CD14-positive monocyte (primary cell): ENCODE measurements at regions not wholly inside any gene's neighbourhood (a gene's known extent, or its start where the extent isn't known, plus 50 kb on each side); places are given as distances from the start of the nearest gene placed in this dataset.
A peak's percentile ranks its signal among the peaks of the same experiment; 100 is the strongest.

ENCODE experiments used
- DNase-seq, 3 donors: peaks; one replicate each; pipeline ENCODE4 v3.0.0-alpha.2; 2011 to 2022
- H2AFZ ChIP-seq: 2 replicates; pipeline ENCODE4 v1.6.0; 2012; ENCODE audit warnings: mild to moderate bottlenecking, low read depth, low read length, inconsistent platforms; ENCODE audit not compliant: insufficient read depth, poor library complexity, severe bottlenecking
- H3K27ac ChIP-seq, 2 donors: 1 replicate in 1 of 2; 2 replicates in 1 of 2; pipeline ENCODE4 v1.5.1; 2012 to 2013; ENCODE audit warnings: low read length in 2 of 2, control low read depth in 1 of 2, inconsistent platforms in 1 of 2, low read depth in 1 of 2, mild to moderate bottlenecking in 1 of 2
- H3K27me3 ChIP-seq, 2 donors: one replicate each; pipeline versions ENCODE4 v1.6.0 to v1.6.1; 2011 to 2013; ENCODE audit warnings: low read length in 2 of 2; ENCODE audit not compliant: control insufficient read depth in 2 of 2, insufficient read depth in 2 of 2
- H3K36me3 ChIP-seq, 2 donors: replicated peaks in 1 of 2; 1 replicate in 1 of 2; 2 replicates in 1 of 2; pipeline versions ENCODE4 v1.5.1 to v1.6.1; 2012 to 2013; ENCODE audit warnings: low read length in 2 of 2, control low read depth in 1 of 2, inconsistent platforms in 1 of 2, mild to moderate bottlenecking in 1 of 2; ENCODE audit not compliant: insufficient read depth in 2 of 2, control insufficient read depth in 1 of 2
- H3K4me1 ChIP-seq, 2 donors: 1 replicate in 1 of 2; 2 replicates in 1 of 2; pipeline versions ENCODE4 v1.5.1 to v1.6.1; 2012 to 2013; ENCODE audit warnings: low read length in 2 of 2, control low read depth in 1 of 2, inconsistent platforms in 1 of 2, mild to moderate bottlenecking in 1 of 2, moderate library complexity in 1 of 2; ENCODE audit not compliant: insufficient read depth in 2 of 2, control insufficient read depth in 1 of 2
- H3K4me2 ChIP-seq: replicated peaks from 2 replicates; pipeline ENCODE3; 2012; ENCODE audit warnings: low read length, moderate library complexity, mild to moderate bottlenecking; ENCODE audit not compliant: poor library complexity, severe bottlenecking; ENCODE audit errors: extremely low read depth
- H3K4me3 ChIP-seq, 3 experiments: fragments of 200-600 bp in 1 of 3; sonication (generic) in 1 of 3; replicated peaks in 1 of 3; 1 replicate in 2 of 3; 2 replicates in 1 of 3; pipeline ENCODE4 v1.5.1; 2011 to 2013; ENCODE audit warnings: low read length in 3 of 3, mild to moderate bottlenecking in 3 of 3, control low read depth in 2 of 3, low read depth in 2 of 3, inconsistent platforms in 1 of 3, moderate library complexity in 1 of 3
- H3K79me2 ChIP-seq: 2 replicates; pipeline ENCODE4 v1.6.0; 2012; ENCODE audit warnings: mild to moderate bottlenecking, control low read depth, inconsistent platforms, low read length, moderate library complexity; ENCODE audit not compliant: insufficient read depth
- H3K9ac ChIP-seq: 2 replicates; pipeline ENCODE4 v1.6.0; 2017; ENCODE audit warnings: low read length, mild to moderate bottlenecking; ENCODE audit not compliant: insufficient read depth, poor library complexity, severe bottlenecking
- H3K9me3 ChIP-seq, 2 donors: replicated peaks in 1 of 2; 1 replicate in 1 of 2; 2 replicates in 1 of 2; pipeline versions ENCODE4 v1.5.1 to v1.6.1; 2012 to 2013; ENCODE audit warnings: low read length in 2 of 2, control low read depth in 1 of 2; ENCODE audit not compliant: control insufficient read depth in 1 of 2, insufficient read depth in 1 of 2
- H4K20me1 ChIP-seq: 2 replicates; pipeline ENCODE4 v1.6.0; 2012; ENCODE audit warnings: mild to moderate bottlenecking, low read length, control low read depth, moderate library complexity; ENCODE audit not compliant: insufficient read depth
- H3K27ac Mint-ChIP-seq, 7 donors: one replicate each; pipeline ENCODE4 v1.8.0; 2020; ENCODE audit warnings: mild to moderate bottlenecking in 7 of 7, mixed read lengths in 7 of 7, moderate library complexity in 6 of 7, inconsistent platforms in 2 of 7
- H3K27me3 Mint-ChIP-seq, 3 donors: one replicate each; pipeline ENCODE4 v1.8.0; 2021 to 2022; ENCODE audit warnings: low read depth in 3 of 3, mild to moderate bottlenecking in 3 of 3, mixed read lengths in 3 of 3, moderate library complexity in 3 of 3, inconsistent platforms in 1 of 3
- H3K36me3 Mint-ChIP-seq, 2 donors: one replicate each; pipeline ENCODE4 v1.8.0; 2020; ENCODE audit warnings: mixed read lengths in 2 of 2, inconsistent platforms in 1 of 2, mild to moderate bottlenecking in 1 of 2
- H3K4me1 Mint-ChIP-seq: one replicate; pipeline ENCODE4 v1.8.0; 2020; ENCODE audit warnings: mild to moderate bottlenecking, mixed read lengths
- H3K4me3 Mint-ChIP-seq, 2 donors: one replicate each; pipeline ENCODE4 v1.8.0; 2020; ENCODE audit warnings: mild to moderate bottlenecking in 2 of 2, mixed read lengths in 2 of 2, moderate library complexity in 1 of 2
- H3K9me3 Mint-ChIP-seq, 7 donors: one replicate each; pipeline ENCODE4 v1.8.0; 2020 to 2022; ENCODE audit warnings: mixed read lengths in 7 of 7, mild to moderate bottlenecking in 6 of 7, moderate library complexity in 6 of 7, inconsistent platforms in 2 of 7
- CTCF ChIP-seq: fragments of 200-600 bp; IDR thresholded peaks from one replicate; pipeline ENCODE4 v1.8.0; 2022; ENCODE audit warnings: antibody characterized with exemption, mild to moderate bottlenecking
- WGBS: methylation state at CpG from one replicate; pipeline ENCODE4 v1.1.5; 2013; ENCODE audit warnings: missing lambda C conversion rate; ENCODE audit not compliant: insufficient coverage; 5-methylcytosine and 5-hydroxymethylcytosine counted together
- intact Hi-C, 2 donors: fragments of 100-400 bp; cut with micrococcal nuclease; formaldehyde crosslinking; loops; one replicate each; pipeline versions ENCODE4 v1.15.0 to v1.15.1; 2023

GRCh38 chr6:149170564-149171452, 146.7 kb upstream of the TAB2 start:
- H4K20me1 ChIP-seq, result no peaks in the 10 kb centered on the region
- DNase-seq, result no peak
- H3K9ac ChIP-seq, result no peak overlapping the region
- no peak overlapping the region for H3K4me3 ChIP-seq
- no peak for TF ChIP-seq CTCF
- no peaks in the 10 kb centered on the region for H3K79me2 ChIP-seq
- H3K4me1 ChIP-seq, result peaks cover 0 to 4% of the 10 kb centered on the region in 2 donors
- 93% methylated on average over 9 of the region's 11 CpGs for WGBS
- no peak overlapping the region for H3K27ac ChIP-seq
- Mint-ChIP-seq H3K4me1 (peaks cover 17% of the 10 kb centered on the region), H3K27me3 (peaks cover 3 to 9% (median 6%) of the 10 kb centered on the region in 3 donors), H3K9me3 (no peaks in the 10 kb centered on the region), H3K27ac (peak overlapping the region in 1 of 7 donors; percentile 77), H3K4me3 (no peak overlapping the region), H3K36me3 (no peaks in the 10 kb centered on the region)
- H3K36me3 ChIP-seq, result no peaks in the 10 kb centered on the region
- no peak overlapping the region for H2AFZ ChIP-seq
- H3K4me2 ChIP-seq, result no peak overlapping the region
- H3K9me3 ChIP-seq, result no peaks in the 10 kb centered on the region
- intact Hi-C loops, result loop anchor here in 1 of 2 donors (10.0 kb wide), 1 partner anchor 86 kb away; no protein-coding TSS in a partner anchor
- H3K27me3 ChIP-seq, result no peaks in the 10 kb centered on the region

GRCh38 chr6:149173222-149173621, 144.3 kb upstream of the TAB2 start:
- TF ChIP-seq CTCF, result no peak
- H3K9me3 ChIP-seq, result no peaks in the 10 kb centered on the region
- H3K4me3 ChIP-seq, result no peak overlapping the region
- H4K20me1 ChIP-seq, result no peaks in the 10 kb centered on the region
- H3K9ac ChIP-seq, result no peak overlapping the region
- H3K4me1 Mint-ChIP-seq, result peaks cover 15% of the 10 kb centered on the region
- no peaks in the 10 kb centered on the region for H3K27me3 ChIP-seq
- intact Hi-C loops, result loop anchor here in 1 of 2 donors (10.0 kb wide), 1 partner anchor 88 kb away; no protein-coding TSS in a partner anchor
- H3K36me3 ChIP-seq, result no peaks in the 10 kb centered on the region
- H3K79me2 ChIP-seq, result no peaks in the 10 kb centered on the region
- H2AFZ ChIP-seq, result no peak overlapping the region
- H3K36me3 Mint-ChIP-seq, result no peaks in the 10 kb centered on the region
- H3K27ac ChIP-seq, result no peak overlapping the region
- H3K9me3 Mint-ChIP-seq, result peaks cover 0 to 3% (median 0%) of the 10 kb centered on the region in 7 donors
- peaks cover 0 to 4% of the 10 kb centered on the region in 2 donors for H3K4me1 ChIP-seq
- DNase-seq, result no peak
- no peak overlapping the region for H3K27ac Mint-ChIP-seq
- H3K27me3 Mint-ChIP-seq, result peaks cover 5 to 6% (median 6%) of the 10 kb centered on the region in 3 donors
- no peak overlapping the region for H3K4me2 ChIP-seq
- no peak overlapping the region for H3K4me3 Mint-ChIP-seq
